DMS 273 treated with DMSO at 0.1 percent for 48 hours (cell line): ENCODE measurements at regions not wholly inside any gene's neighbourhood (a gene's known extent, or its start where the extent isn't known, plus 50 kb on each side); places are given as distances from the start of the nearest gene placed in this dataset.

Source experiments
- DNase-seq: peaks from one replicate; lab custom pipeline; 2025; lab: John Stamatoyannopoulos, UW

DNA sequence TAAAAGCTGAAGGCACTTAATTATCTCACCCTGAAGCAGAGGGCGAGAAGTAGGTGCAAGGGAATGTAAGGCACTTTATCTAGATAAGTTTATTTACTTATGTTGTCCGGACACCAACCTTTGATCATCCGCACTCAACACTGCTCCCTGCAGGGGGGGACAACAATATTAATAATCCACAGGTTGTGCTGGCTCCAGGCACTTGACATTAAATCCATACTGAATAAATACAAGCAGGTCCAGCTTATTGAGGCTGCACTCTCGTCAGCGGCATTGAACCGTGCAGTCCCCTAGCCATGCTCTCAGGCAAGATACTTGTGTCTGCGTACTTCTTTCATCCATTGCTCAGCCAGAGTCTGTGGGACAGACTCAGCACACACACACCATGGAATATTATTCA lies 374.5 kb upstream of the NBEA start:
- DNase-seq = no peak

DNA sequence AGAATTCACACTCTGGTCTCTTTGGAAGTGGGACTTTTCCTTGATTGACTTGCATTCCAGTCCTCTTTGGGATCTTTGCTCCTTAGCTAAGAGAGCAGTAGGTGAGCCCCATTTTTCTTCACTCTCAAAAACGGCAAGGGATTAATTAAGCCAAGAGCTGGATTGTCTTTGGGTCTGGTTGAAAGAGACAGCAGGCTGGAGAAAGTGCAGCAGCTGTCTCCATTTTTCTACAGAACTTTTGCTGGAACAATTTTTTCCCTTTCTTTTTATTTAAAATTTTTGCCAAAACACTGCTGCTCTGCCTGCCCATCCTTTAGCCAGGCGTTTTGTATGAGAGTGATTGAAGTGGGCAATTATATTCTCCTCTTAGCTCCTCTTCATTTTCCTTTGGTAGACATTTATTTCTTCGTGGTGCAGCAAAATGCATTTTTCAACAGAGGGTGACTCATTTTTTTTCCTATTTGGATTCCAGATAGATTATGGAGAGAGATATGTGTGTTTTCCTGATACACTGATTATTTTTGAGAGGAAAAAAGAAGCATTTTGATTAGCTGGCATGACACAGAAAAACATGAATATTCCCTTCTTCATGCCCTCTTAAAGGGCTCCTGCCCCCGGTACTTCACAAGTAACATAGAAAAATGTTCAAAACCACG lies 371.2 kb upstream of the NBEA start:
- no peak for DNase-seq

DNA sequence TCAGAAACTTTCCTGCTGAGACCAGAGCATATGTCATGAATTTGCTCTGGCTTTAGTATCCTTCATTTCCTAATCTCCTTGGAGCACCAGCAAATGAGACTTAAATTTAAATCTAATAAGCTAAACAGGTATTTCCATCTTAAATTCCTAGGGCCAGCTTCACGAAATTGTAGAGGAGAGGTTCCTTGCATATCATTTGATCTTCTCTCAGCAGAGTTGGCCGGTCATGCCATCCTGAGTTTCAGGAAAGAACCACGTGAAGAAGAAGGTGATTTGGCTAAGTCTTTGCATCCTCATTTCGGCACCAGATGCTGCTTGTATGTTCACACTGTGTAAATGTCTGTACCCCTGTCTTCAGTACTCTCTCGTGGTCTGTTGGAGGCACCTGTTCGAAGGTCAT lies 370.4 kb upstream of the NBEA start:
- DNase-seq = no peak

DNA sequence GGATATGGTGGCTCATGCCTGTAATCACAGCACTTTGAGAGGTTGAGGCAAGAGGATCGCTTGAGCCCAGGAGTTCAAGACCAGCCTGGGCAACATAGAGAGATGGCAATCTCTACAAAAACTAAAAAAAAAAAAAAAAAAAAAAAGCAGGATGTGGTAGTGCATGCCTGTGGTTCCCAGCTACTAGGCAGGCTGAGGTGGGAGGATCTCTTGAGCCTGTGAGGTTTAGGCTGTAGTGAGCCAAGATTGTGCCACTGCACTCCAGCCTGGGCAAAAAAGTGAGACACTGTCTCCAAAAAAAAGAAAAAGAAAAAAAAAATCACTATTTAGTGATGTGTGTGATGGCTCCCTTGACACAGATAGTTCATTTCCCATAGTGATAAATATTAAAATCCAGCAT lies 365.0 kb upstream of the NBEA start:
- DNase-seq = no peak

DNA sequence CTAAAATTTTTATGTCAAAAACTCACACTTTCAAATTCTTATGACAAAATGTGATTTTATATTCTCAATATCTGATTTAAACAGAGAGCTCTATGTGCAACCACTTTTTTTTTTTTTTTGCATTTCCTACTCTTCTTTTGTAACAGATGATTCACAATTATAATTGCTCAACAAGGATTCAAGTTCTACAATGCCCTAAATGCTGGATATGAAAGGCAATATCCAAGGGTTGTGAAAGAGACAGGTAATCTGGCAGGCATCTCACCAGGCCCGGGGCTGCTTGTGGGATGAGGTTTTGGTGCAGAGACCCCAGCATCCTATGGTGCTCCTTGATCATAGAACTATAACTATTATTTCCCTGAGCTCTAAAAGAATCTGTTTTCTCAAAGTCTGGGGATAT lies 363.6 kb upstream of the NBEA start:
- DNase-seq = no peak

DNA sequence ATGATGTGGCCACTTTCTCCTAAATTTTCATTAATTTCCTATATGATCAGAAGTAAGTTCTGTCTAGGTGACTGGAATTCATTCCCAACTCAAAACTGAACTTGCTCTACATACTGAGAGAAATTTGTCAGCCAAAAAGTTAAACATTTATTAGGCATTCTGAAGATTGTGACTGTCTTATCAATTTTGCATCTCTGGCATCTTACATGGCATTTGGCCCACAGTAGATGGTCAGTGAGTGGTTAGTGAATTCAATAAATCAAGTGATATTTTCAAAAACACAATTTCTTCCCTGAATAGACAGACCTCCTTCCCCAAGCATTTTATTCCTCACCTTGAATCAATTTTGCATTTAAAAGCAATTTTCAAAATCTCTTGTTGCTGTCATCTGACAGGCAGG lies 363.2 kb upstream of the NBEA start:
- DNase-seq = no peak

DNA sequence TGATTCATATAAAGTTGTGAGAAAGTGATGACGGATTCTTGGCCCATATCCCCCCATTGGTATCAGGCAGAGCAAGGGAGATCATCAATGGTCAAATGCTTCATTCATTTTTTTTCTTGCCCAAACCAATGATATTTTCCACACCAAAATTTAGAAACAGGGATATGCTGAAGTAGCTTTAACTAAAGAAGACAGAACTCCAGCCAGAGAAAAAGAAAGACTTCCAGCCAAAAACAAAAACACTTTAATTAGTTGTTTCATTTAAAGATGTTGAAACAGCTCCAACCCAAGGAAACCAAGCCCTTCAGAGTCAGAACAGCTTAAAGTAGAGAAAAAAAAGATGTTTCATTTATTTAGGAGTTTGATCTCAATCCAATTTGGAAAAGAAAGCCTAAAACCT lies 358.9 kb upstream of the NBEA start:
- DNase-seq = no peak

DNA sequence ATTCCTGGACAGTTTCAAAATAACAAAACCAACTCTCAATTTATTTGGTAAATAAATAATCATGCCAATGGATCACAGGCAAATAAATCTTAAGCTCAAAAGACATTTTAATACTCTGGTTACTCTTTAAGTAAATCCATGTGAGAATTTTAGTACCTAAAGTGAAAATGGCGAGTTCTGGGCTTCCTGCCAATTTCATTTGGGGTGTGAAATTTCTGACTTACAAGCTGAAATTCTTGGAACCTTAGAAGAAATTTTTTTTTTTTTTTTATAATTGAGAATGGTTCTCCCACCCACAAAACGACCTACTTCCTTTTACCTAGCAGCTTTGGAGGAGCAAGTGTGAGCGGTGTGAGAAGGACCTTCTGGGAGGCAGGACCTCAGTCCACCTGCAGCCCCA lies 354.5 kb upstream of the NBEA start:
- no peak for DNase-seq

DNA sequence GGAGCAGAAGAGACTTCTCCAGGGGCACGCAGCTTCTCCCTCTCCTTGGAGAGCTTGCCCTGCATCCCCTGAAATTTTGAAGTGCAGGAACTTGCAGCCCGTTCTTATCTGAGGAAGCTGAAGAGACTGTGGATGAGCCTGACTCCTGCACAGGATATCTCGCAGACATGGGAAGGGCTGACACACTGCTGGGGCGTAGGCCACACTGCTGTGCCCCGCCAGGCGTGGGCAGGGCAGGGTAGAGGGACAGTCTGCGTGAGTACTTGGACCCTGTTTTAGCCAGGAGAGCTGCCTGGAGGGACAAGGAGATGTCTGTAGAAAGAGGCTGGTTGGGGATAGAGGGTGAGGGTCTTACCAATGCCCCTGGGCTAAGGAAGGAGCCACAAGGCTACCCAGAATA lies 353.7 kb upstream of the NBEA start:
- DNase-seq = no peak

DNA sequence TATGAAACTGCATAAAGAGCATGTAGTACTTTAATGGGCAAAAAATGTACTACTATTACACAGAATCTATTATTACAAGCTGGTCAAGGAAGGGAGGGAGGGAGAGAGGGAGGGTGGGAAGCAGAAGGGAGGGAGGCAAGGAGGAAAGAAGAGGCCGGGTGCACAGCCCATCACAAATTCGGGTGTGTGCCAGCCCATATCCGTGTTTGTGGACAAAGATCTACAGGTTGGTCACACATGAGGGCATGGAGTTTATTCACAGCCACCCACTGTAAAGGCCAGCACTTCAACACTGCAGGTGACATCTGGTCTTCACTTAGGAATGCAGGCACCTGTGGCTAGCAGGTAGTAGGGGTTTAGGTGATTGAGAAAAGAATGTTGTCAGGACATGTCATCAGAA lies 352.5 kb upstream of the NBEA start:
- DNase-seq = no peak

DNA sequence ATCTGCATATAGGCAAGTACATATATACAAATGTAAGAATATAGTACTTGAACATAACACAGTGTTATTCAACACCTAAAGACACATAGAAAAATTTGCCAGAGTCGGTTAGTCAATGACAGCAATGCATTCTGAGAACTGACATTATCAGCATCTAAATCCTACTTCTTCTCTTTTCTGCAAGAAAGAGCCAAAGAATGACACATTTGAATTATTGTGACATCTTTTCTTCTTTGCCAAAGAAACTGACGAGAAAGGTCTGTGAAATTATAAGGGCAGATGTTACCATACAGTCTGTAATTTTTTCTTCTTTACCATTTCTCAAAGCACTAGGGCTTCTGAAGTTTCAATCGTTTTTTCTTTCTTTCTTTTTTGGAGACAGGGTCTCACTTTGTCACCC lies 350.9 kb upstream of the NBEA start:
- no peak for DNase-seq

DNA sequence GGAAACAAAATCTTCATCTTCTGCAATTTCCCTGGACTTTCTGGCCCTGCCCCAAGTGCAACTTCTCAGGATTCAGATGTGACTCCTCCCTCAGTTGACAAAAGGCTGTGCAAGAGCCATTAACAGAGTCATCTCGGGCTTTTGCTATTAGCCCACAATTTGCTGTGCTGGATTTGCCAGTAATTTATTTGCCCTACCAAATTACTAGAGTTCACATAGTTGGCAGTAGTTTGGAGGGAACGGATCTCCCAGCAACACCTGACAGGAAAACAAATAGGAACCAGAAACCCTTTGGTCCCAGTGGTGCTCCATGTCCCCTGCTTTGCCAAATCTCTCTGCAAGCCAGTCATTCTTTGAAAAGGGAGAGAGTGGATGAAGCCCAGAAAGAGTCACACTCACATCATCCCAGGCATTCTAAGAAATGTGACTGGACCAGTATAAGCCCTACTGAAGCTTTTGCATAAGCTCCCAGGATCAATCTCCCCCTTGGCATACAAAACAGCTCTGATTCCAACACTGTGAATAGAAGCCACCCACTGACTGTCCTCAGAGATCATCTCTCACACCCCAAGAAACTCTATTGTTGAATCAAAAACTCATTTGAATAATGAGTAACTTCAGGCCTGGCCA lies 350.1 kb upstream of the NBEA start:
- DNase-seq = no peak

DNA sequence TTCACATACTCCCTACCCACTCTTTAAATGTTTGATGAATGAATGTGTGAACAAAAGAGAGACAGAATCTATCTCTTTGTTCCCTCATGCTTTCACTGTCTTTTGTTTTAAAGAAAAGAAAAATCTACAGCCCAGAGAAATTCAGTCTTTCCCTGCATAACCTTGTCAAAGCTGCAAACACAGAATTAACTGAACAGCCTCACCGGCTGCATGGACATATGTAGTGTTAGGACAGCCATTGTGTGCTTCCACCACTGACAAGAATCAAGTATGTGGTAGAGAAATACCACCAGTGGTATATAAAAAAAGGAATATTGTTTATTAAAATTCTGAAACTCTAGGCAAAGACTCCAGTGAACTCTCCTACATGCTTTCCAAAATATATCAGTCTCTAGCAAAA lies 348.4 kb upstream of the NBEA start:
- DNase-seq = no peak

DNA sequence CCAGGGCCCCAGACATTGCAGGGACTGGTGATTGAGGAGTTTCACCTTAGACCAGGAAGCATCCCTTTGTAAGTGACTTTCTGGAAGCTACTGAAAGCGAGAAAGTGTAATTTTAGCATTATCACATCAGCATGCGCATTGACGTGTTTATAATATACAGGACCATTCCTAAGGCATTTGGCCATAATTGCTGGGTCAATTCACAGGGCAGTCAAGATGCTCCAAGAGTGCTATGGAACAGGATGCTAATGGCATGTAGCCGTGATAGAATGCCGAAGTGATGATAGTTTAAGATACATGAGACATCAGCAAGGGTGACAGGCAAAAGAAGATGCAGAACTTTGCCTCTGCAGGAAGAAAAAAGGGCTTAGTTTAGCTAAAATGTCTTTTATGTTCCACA lies 347.6 kb upstream of the NBEA start:
- DNase-seq = no peak

DNA sequence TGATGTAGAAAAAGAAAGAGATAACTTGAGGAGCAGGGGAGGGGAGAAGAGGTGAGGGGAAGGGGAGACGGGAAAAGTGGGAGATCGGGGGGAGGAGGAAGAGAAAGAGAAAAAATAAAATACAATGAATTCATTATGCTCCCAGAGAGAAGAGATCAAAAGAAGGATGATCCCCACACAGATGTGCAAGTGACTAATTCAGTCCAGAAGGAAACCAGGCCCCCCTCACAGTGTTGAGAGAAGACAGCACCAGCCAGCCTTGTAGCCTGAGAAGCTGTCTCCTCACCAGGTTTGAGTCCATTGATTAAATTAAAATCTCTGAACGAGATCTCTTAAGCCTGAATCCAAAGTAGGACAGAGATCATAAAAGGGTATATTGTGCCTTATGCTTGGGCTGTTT lies 333.7 kb upstream of the NBEA start:
- no peak for DNase-seq

DNA sequence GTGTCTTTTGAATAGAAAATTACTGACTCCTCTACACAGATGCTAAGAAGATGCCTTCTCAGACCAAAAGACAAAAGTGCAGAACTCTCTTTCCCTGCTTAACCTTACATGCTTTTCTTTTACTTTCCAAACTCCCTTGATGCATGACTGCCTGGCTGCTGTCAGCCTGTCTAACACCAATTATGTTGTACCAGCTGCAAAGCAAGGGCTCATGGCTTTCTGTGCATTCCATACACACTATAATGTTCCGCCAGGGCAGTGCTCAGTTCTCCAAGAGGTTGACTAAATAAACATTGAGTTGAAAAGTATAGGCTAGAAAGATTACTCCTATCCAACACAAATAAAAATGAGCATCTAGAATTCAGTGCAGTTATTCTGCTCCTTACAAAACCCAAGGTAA lies 330.4 kb upstream of the NBEA start:
- no peak for DNase-seq

DNA sequence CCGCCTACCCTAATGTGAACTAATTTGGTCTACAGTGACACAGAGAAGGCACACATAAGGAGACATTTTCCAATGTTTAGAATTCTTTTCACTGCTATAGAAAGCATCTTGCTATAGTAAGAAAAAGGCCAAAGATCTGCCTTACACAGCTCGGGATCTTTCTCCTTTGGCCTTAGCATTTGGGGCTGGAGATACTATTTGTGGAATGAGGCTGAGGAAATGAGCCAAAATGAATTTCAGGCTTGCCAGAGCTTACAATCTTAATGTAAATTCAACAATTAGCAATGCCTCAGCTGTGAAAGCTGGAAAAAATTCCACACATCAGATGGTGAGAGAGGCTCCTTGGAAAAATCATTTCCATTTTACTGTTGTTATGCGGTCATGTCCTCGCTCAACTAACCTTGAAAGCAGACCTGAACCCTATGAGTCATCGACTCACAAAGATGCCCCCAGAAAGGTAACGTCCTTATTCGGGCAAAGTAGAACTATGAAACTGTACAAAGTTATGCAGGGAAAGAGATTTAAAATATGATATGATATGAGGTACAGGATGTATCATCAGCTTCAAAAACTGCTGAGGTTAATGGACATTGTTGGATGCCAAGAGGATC lies 324.5 kb upstream of the NBEA start:
- DNase-seq = no peak

DNA sequence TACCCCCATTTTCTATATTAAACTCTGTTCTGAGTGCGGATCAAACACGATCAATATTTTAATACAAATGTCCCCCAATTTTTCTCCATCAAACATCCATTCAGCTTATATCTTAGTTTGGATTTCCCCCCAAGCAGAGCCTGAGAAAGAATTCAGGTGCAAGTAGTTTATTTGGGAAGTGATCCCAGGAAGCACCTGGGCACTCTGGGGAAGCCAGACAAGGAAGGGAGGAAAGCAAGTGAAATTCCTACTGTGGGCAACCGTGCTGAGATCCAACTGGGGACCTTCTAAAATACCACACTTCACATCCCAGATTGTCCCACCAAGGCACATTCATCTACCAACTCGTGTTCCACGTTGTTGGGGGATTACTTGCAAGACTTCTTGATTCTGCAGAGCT lies 323.4 kb upstream of the NBEA start:
- no peak for DNase-seq

DNA sequence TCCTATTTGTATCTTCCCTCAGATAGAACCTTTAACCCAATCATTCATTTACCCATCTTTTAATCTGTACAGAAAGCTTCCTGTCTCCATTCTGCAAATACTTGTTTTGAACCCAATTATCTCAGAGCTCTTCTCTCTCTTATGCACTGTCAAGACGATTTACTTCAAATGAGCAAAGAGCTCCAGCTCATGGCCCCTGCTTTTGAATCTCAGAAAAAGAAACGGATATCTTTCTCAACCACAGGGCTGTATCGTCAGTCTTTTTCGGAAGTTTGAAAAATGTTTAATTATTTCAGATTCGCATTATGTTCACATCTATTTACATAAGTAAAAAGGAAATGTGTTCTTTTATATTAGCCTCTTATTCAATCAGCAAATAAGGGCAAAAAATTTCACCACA lies 322.7 kb upstream of the NBEA start:
- DNase-seq = no peak

DNA sequence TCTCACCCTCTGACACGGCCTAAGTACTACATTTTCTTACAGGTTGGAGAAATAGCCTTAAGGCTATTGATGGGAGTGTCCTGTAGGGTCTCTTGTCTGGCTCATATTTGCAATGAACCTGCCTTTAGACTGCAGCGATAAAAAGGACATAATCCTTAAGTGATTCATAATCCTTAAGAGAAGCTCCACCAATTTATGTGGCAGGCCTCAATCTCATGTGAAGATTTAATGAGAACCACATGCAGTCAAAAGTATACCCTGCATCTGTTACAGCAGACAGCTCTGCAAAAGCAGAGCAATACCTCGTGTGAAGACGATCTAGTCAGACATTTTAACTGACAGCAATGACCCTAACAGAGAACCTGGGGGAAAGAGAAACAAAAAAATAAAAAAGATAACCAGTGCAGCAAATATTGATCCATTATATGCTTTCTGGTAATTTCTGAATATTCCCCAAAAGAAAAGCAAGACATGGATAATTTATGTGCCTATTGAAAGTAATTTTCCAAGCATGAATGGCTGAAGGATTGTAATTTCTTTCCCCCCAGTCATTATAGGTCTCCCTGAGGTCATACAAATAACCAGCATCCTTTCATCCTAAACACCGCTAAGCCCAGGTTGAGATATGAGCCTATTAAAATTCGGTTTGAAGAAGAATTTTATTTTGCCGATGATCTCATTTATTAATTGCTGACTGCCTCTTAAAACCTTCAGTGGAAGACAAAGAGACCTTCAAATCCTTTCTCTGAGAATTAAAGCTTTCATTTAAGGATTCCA lies 321.8 kb upstream of the NBEA start:
- no peak for DNase-seq

DNA sequence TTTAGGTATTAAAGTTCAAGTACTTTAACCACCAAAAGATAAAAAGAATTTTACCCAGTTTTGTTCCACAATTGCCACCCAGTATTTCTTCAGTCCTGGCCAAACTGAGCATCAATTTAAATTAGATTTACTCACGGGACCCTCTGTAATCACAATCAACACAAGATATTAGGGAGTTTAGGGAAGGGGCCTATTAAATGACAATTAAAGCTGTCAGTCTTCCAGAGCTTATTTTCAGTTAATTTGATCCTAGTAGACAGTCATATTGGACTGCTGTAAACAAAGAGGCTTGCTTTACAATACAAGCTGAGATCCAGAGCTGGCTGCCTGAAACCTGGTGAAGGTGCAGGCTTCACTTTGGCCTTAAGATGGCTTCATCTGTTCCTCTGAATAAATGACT lies 321.2 kb upstream of the NBEA start:
- DNase-seq = no peak

DNA sequence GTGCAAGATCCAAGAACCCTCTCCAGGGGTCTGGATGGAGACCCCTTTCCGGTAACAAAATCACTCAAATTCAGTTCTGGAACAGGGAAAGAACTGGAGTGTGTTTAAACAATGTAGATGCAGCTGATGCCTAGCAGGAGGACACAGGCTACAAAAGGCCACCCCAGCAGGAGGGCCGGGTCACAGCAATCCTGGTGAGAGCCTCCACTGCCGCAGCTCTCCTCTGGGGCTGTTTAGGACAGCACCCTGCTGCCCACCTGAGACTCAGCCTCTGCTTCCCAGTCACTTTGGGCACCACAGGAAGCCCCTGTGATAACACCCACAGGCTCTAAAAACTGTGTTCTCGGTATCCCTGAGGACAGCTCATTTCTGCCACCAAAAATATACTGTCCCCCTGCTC lies 318.7 kb upstream of the NBEA start:
- DNase-seq = no peak

DNA sequence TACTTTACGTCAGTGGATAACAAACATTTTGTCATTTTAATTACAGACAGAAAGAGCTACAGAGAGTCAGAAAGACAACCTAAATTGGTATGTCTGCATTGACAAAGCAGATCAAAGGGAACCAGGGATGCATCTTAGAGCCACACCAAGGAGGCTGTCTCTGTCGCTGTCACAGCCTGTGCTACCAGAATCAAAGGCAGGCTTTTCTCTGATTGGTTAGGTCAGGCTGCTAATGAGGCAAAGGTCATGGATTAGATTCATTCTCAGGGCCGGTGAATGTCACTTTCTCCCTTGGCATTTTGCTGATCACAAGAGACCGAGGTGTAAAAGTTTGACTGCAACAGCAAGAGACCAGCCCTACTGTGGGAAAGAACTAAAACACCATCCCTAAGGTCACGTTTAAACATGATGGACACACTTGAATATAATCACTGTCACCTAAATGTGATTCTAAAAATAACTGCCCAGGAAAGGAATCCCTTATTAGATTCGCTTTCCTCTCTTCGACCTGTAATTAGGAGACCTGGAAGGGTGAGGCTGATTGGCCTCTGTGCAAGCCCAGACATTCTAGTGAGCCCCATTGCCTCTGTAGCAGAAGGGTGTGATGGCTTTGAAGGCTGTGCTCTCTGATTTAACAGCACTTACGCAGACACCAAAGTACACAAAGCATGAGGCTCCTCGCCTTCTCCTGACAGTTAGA lies 314.4 kb upstream of the NBEA start:
- no peak for DNase-seq
